BE2C (cell line): ENCODE measurements at regions not wholly inside any gene's neighbourhood (a gene's known extent, or its start where the extent isn't known, plus 50 kb on each side); places are given as distances from the start of the nearest gene placed in this dataset.

ENCODE experiments used
- DNase-seq: peaks from one replicate; pipeline ENCODE4 v3.0.0-alpha.2; 2020
- H3K27me3 ChIP-seq: fragments of 250-450 bp; sonication (Bioruptor Pico); 2 replicates; pipeline ENCODE4 v1.5.1; 2020; ENCODE audit warnings: mild to moderate bottlenecking
- H3K36me3 ChIP-seq: fragments of 250-450 bp; sonication (Bioruptor Pico); 2 replicates; pipeline ENCODE4 v1.5.1; 2020; ENCODE audit warnings: mild to moderate bottlenecking
- H3K4me1 ChIP-seq: fragments of 250-450 bp; sonication (Bioruptor Pico); 2 replicates; pipeline ENCODE4 v1.5.1; 2020
- H3K4me3 ChIP-seq: 2 replicates; pipeline ENCODE4 v1.5.1; 2011; ENCODE audit warnings: low read depth, low read length
- H3K9me3 ChIP-seq: fragments of 250-450 bp; sonication (Bioruptor Pico); 2 replicates; pipeline ENCODE4 v1.5.1; 2020
- CTCF ChIP-seq: IDR thresholded peaks from 2 replicates; pipeline ENCODE4 v1.5.1; 2012; ENCODE audit warnings: mild to moderate bottlenecking, low read depth, low read length

GRCh38 chr13:40146611-40147117 is 491.2 kb downstream of the COG6 start:
- Histone ChIP-seq H3K36me3 (no peaks in the 10 kb centered on the region), H3K4me1 (no peaks in the 10 kb centered on the region), H3K27me3 (no peaks in the 10 kb centered on the region), H3K9me3 (no peaks in the 10 kb centered on the region), H3K4me3 (no peak overlapping the region)
- no peak for TF ChIP-seq CTCF
- no peak for DNase-seq

- no peak for TF ChIP-seq CTCF
- no peaks in the 10 kb centered on the region for H3K4me1 ChIP-seq
- H3K27me3 ChIP-seq = no peaks in the 10 kb centered on the region
- no peaks in the 10 kb centered on the region for H3K36me3 ChIP-seq
- DNase-seq = no peak
- no peak overlapping the region for H3K4me3 ChIP-seq
- H3K9me3 ChIP-seq = no peaks in the 10 kb centered on the region
Measured at GRCh38 chr13:40148101-40148500, 492.6 kb downstream of the COG6 start.

DNA sequence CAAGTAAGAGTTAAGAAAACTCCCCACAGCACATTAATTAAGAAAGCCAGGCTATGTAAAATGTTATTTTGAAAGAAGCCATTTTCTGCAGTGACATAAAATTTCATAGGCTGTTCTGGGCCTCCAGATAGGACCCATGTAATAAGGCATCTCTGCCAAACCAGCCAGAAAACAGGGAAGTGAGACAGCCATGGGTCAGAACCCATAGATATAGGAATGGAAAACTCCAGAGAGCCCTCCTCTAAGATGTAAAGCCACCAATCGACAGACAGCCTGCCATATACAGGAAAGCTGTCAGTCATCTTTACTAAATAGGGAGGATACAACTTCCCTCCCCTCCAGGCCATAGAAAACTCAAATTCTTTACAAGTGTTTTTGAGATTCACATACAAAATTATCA is 493.3 kb downstream of the COG6 start:
- no peaks in the 10 kb centered on the region for H3K27me3 ChIP-seq
- no peak for TF ChIP-seq CTCF
- no peaks in the 10 kb centered on the region for H3K4me1 ChIP-seq
- no peak overlapping the region for H3K4me3 ChIP-seq
- DNase-seq = no peak
- H3K9me3 ChIP-seq = no peaks in the 10 kb centered on the region
- H3K36me3 ChIP-seq = no peaks in the 10 kb centered on the region

DNA sequence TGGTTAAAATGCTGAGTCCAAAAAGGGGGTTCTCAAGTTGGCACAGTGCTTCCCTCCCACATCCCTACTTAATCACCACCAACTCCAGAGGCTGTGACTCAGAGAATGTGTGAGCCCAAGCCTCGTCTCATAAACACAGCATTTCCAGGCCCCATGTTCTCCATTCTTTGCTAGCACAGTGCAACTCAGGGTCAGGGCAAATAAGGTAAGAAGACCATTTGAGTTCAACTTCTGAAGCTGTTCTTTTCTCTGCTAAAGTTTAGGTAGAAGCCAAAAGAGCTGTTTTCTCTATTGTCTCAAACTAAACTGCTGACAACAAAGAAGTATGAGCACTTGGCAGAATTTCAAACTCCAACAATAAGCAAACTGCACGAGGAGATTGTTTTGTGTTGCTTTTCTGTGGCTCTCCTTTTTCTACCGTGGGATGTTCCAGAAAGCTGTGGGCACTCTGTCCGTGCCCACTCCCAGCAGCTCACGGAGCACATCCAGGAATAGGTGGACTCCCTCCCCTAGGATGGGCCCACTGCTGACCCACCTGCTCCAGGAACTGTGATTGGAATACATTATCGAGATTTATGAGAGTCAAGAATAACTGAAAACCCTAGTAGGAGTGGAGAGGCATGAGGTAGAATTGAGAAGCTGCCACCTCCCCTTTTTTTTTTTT is 494.3 kb downstream of the COG6 start:
- no peak for DNase-seq
- TF ChIP-seq CTCF = no peak
- Histone ChIP-seq H3K4me3 (no peak overlapping the region), H3K9me3 (no peaks in the 10 kb centered on the region), H3K36me3 (no peaks in the 10 kb centered on the region), H3K4me1 (no peaks in the 10 kb centered on the region), H3K27me3 (no peaks in the 10 kb centered on the region)

GRCh38 chr13:40151673-40152072 is 496.2 kb downstream of the COG6 start:
- Histone ChIP-seq H3K9me3 (no peaks in the 10 kb centered on the region), H3K27me3 (no peaks in the 10 kb centered on the region), H3K36me3 (no peaks in the 10 kb centered on the region), H3K4me3 (no peak overlapping the region), H3K4me1 (no peaks in the 10 kb centered on the region)
- TF ChIP-seq CTCF = no peak
- no peak for DNase-seq

GRCh38 chr13:40152145-40152544 is 496.7 kb downstream of the COG6 start:
- DNase-seq = no peak
- no peaks in the 10 kb centered on the region for H3K4me1 ChIP-seq
- no peaks in the 10 kb centered on the region for H3K36me3 ChIP-seq
- H3K4me3 ChIP-seq = no peak overlapping the region
- no peak for TF ChIP-seq CTCF
- no peaks in the 10 kb centered on the region for H3K27me3 ChIP-seq
- no peaks in the 10 kb centered on the region for H3K9me3 ChIP-seq
